Body of pancreas (tissue), 4 donors: ENCODE measurements at regions not wholly inside any gene's neighbourhood (a gene's known extent, or its start where the extent isn't known, plus 50 kb on each side); places are given as distances from the start of the nearest gene placed in this dataset.

Source experiments
- ATAC-seq: fragments of 150-250 bp; one replicate; pipeline ENCODE4 v1.9.1; 2016
- DNase-seq, 4 donors: peaks; one replicate each; pipeline ENCODE4 v3.0.0-alpha.2; 2019
- H3K27ac ChIP-seq, 4 donors: fragments of 200-600 bp; sonication (generic); 1 replicate in 3 of 4; 2 replicates in 1 of 4; pipeline versions ENCODE4 v1.5.1 to v1.6.1; 2016 to 2019; ENCODE audit warnings: mild to moderate bottlenecking in 1 of 4, mixed read lengths in 1 of 4, moderate library complexity in 1 of 4
- H3K27me3 ChIP-seq, 2 donors: fragments of 200-600 bp; sonication (generic); one replicate each; pipeline ENCODE4 v1.6.0; 2016; ENCODE audit warnings: mild to moderate bottlenecking in 1 of 2
- H3K36me3 ChIP-seq, 2 donors: fragments of 200-600 bp; sonication (generic); replicated peaks in 1 of 2; 2 replicates each; pipeline ENCODE4 v1.5.1; 2016; ENCODE audit warnings: low read depth in 2 of 2; ENCODE audit not compliant: insufficient read depth in 1 of 2
- H3K4me1 ChIP-seq: fragments of 200-600 bp; sonication (generic); one replicate; pipeline ENCODE4 v1.6.0; 2016
- H3K4me3 ChIP-seq, 2 donors: fragments of 200-600 bp; sonication (generic); 1 replicate in 1 of 2; 2 replicates in 1 of 2; pipeline ENCODE4 v1.5.1; 2016 to 2019
- H3K9me3 ChIP-seq, 3 donors: fragments of 200-600 bp; sonication (generic); 1 replicate in 2 of 3; 2 replicates in 1 of 3; pipeline ENCODE4 v1.5.1; 2016
- POLR2A ChIP-seq, 3 donors: fragments of 450-650 bp; IDR thresholded peaks; one replicate each; pipeline ENCODE4 v1.6.1; 2016; ENCODE audit warnings: antibody characterized with exemption in 3 of 3, mild to moderate bottlenecking in 2 of 3
- WGBS, 2 donors: methylation state at CpG; one replicate each; pipeline ENCODE4 v1.1.5; 2017; 5-methylcytosine and 5-hydroxymethylcytosine counted together
- intact Hi-C: fragments of 100-400 bp; cut with DNase I; formaldehyde crosslinking; loops from one replicate; pipeline ENCODE4 v1.15.1; 2023
- TF ChIP-seq, protein P1 (sequence below), 7 experiments: fragments of 450-650 bp in 4 of 7; fragments of 200-600 bp in 3 of 7; sonication (generic) in 3 of 7; IDR thresholded peaks; one replicate each; pipeline ENCODE4 v1.5.1; 2016 to 2019; ENCODE audit warnings: antibody characterized with exemption in 7 of 7

DNA sequence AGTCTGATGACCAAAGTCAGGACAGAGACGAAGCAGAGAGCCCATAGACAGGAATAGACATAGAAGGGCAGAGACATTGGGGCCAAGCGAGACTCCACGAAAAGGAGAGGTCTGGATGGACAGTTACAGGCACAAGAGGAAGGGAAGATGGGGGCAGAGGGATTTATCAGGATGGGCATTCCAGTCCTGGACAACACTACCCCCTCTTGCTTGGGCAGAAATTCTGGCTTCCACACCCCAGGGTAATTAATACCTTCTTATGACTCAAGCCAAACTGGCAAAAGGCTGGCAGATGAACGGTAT is 82.2 kb upstream of the MAFB start:
- TF ChIP-seq, protein P1, sequence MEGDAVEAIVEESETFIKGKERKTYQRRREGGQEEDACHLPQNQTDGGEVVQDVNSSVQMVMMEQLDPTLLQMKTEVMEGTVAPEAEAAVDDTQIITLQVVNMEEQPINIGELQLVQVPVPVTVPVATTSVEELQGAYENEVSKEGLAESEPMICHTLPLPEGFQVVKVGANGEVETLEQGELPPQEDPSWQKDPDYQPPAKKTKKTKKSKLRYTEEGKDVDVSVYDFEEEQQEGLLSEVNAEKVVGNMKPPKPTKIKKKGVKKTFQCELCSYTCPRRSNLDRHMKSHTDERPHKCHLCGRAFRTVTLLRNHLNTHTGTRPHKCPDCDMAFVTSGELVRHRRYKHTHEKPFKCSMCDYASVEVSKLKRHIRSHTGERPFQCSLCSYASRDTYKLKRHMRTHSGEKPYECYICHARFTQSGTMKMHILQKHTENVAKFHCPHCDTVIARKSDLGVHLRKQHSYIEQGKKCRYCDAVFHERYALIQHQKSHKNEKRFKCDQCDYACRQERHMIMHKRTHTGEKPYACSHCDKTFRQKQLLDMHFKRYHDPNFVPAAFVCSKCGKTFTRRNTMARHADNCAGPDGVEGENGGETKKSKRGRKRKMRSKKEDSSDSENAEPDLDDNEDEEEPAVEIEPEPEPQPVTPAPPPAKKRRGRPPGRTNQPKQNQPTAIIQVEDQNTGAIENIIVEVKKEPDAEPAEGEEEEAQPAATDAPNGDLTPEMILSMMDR (IDR thresholded peaks at IDR 0.05), result no peak
- no peak for TF ChIP-seq POLR2A (IDR thresholded peaks at IDR 0.05)
- no peaks in the 10 kb centered on the region for H3K36me3 ChIP-seq

DNA sequence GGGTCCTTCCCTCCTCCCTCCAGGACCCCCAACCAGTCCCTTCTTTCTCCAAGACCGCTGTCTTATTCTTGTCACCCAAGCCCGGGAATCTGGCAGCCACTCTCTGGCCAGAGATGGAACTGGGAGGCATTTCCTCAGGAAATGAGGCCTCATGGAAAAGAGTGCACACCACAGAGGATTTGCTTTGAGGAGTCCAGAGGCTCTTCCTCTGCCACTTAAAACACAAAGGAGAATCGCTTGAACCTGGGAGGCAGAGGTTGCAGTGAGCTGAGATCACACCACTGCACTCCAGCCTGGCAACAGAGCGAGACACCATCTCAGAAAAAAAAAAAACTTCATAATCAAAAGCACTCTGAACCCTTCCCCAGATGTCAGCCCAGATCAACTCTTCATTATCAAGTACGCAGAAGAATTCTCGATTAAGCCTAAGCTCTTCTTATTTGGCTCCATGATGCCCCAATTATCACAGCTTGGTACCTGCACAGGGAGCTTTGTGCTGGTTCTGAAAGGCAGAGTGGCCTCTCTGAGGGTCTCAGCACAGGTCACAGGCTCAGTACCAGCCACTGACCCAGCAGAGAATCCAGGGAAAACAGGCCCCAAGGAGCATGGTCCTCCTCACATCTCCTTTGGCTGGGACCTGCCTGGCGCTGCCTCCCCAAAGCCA is 82.9 kb upstream of the MAFB start:
- ATAC-seq (no peak), DNase-seq (no peak)
- intact Hi-C loops, result no loop called here

More for the DNA sequence above, 82.2 kb upstream of the MAFB start:
- H3K27me3 ChIP-seq, result no peaks in the 10 kb centered on the region
- H3K4me3 ChIP-seq, result no peak overlapping the region
- H3K9me3 ChIP-seq, result no peaks in the 10 kb centered on the region
- intact Hi-C loops, result no loop called here
- 59 to 69% methylated on average over 4 of the region's 4 CpGs for WGBS, 2 donors
- no peak overlapping the region for H3K27ac ChIP-seq
- ATAC-seq (no peak), DNase-seq (no peak)
- no peaks in the 10 kb centered on the region for H3K4me1 ChIP-seq

DNA sequence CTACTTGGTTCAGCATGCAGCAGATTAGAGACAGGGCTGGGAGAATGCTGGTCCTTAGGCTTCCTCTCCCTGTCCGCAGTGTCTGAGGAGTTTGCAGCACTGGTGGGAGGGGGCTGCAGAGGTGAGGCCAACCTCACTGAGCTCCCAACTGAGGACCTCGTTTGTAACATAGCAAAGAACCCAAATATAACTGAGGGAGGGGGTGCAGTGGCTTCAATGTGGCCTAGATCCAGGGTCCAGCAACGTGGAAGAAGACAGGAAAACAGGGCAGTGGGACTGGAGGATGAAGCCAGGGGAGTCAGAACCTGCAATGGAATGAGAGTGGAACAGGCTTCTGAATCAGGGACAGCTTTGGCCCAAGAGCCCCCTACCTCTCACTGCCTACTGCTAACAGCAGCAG is 84.3 kb upstream of the MAFB start:
- Histone ChIP-seq H3K27me3 (no peaks in the 10 kb centered on the region), H3K36me3 (no peaks in the 10 kb centered on the region), H3K27ac (no peak overlapping the region), H3K4me3 (no peak overlapping the region), H3K4me1 (no peaks in the 10 kb centered on the region), H3K9me3 (no peaks in the 10 kb centered on the region)
- no peak for ATAC-seq
- intact Hi-C loops, result no loop called here
- no peak for TF ChIP-seq POLR2A (IDR thresholded peaks at IDR 0.05)
- TF ChIP-seq, protein P1 (IDR thresholded peaks at IDR 0.05), result no peak
- WGBS, 2 donors, result 62 to 63% methylated on average over 3 of the region's 3 CpGs
- DNase-seq, result no peak

More for the DNA sequence above, 82.9 kb upstream of the MAFB start:
- Histone ChIP-seq H3K36me3 (no peaks in the 10 kb centered on the region), H3K27me3 (no peaks in the 10 kb centered on the region), H3K9me3 (no peaks in the 10 kb centered on the region), H3K4me1 (no peaks in the 10 kb centered on the region), H3K4me3 (no peak overlapping the region), H3K27ac (no peak overlapping the region)
- 76 to 86% methylated on average over 7 of the region's 7 CpGs for WGBS, 2 donors
- TF ChIP-seq, protein P1 (IDR thresholded peaks at IDR 0.05), result no peak
- TF ChIP-seq POLR2A (IDR thresholded peaks at IDR 0.05), result no peak

DNA sequence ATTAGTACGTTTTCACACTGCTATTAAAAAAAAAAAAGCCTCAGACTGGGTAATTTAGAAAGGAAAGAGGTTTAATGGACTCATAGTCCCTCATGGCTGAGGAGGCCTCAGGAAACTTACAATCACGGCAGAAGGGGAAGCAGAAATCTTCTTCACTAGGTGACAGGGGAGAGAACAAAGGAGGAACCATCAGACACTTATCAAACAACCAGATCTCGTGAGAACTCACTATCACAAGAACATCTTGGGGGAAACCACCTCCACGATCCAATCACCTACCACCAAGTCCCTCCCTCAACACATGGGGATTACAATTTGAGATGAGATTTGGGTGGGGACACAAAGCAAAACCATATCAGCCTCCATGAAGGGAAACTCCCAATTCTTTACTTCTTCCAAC is 85.2 kb upstream of the MAFB start:
- no peak overlapping the region for H3K27ac ChIP-seq
- intact Hi-C loops, result no loop called here
- no peaks in the 10 kb centered on the region for H3K27me3 ChIP-seq
- DNase-seq (no peak), ATAC-seq (no peak)
- H3K9me3 ChIP-seq, result no peaks in the 10 kb centered on the region
- no peaks in the 10 kb centered on the region for H3K36me3 ChIP-seq
- 38 to 48% methylated on average over 4 of the region's 4 CpGs for WGBS, 2 donors
- H3K4me1 ChIP-seq, result no peaks in the 10 kb centered on the region
- TF ChIP-seq, protein P1 (IDR thresholded peaks at IDR 0.05), result no peak
- no peak for TF ChIP-seq POLR2A (IDR thresholded peaks at IDR 0.05)
- H3K4me3 ChIP-seq, result no peak overlapping the region

DNA sequence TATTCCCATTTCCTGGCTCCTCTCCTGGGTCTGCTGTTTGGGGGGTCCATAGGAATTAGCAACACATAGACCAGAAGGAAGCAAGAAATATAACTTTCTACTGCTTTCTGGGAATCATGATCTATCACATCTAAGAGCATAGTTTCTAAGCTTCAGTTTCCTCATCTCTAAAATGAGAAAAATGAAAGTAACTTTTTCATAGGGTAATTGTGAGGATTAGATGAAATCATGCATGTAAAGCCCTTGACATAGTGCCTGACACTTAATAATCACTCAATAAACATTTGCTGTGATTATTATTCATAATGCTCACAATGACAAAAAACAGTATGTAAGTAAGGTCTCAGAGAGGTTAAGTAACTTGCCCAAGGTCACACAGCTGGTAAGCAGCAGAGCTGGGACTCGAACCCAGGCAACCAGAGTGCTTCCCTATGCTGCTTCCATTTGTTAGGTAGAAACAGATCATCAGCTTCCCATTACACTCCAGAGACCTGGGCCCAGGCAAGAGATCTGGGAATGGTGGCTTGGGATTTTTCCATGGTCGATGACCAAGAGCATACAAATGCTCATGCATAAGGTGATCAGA is 86.6 kb upstream of the MAFB start:
- Histone ChIP-seq H3K4me3 (no peak overlapping the region), H3K27ac (no peak overlapping the region), H3K9me3 (no peaks in the 10 kb centered on the region), H3K27me3 (no peaks in the 10 kb centered on the region), H3K4me1 (no peaks in the 10 kb centered on the region), H3K36me3 (no peaks in the 10 kb centered on the region)
- ATAC-seq (no peak), DNase-seq (no peak)
- intact Hi-C loops, result no loop called here
- TF ChIP-seq POLR2A (IDR thresholded peaks at IDR 0.05), result no peak
- TF ChIP-seq, protein P1 (IDR thresholded peaks at IDR 0.05), result no peak
- WGBS, 2 donors, result 54 to 58% methylated on average over 2 of the region's 2 CpGs
